HG03103 (cell line): ENCODE measurements at regions not wholly inside any gene's neighbourhood (a gene's known extent, or its start where the extent isn't known, plus 50 kb on each side); places are given as distances from the start of the nearest gene placed in this dataset.

Source experiments
- ATAC-seq: cut with Tn5 transposase; IDR thresholded peaks from one replicate; pipeline ENCODE4 v1.9.1; 2021; ENCODE audit warnings: low read depth; ENCODE audit not compliant: unreplicated experiment

DNA sequence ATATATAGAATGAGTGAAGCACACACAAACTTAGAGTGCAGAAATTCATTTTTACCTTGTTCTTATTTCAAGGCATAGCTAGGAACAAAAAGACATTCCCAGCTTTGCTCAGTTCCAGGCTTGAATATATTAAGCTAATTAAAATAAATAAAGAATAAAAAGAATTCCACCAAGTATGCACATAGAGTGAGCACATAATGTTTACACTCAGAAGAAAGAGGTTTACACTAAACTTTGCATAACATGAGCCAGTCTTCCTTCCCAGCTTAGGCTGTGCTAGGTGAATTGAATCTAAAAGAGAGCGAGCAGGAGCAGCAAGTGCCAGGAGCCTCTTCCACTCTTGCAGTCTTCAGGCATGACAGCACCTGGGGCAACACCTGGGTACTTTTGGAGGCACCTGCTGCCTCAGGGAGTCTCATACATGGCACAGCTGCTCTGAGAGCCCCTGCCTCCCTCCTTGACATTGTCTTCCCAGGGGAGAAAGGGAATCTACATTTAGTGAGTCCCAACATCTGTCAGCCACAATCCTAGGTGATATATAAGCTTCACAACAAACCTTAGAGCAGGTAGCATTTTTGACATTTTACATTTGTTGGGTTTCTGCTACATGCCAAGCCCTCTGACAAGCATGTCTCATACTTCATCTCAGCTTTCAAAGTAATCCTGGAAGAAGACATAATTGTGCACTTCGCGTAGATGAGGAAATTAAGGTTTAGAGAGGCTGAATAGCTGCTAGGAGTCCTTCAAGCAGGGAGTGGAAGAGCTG, 732.7 kb upstream of the TENM4 start:
- ATAC-seq = no peak

DNA sequence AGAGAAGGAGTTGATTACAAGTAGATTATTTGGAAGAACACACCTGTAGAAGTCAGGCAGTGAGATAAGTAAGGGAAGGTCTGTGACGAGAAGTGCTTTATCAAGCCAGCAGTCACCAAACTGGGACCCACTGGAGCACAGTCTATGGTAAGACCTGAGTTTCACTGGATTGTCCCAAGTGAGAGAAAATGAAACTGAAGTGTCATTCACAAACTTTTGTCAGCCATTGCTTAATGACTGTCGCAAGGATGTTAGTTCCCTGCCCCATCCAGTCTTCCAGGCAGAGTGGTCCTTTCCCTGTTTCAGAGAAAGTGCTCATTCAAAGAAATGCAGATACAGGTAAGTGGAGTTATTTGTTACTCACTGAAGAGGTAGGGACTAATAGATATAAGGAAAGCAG, 728.0 kb upstream of the TENM4 start:
- ATAC-seq = no peak

DNA sequence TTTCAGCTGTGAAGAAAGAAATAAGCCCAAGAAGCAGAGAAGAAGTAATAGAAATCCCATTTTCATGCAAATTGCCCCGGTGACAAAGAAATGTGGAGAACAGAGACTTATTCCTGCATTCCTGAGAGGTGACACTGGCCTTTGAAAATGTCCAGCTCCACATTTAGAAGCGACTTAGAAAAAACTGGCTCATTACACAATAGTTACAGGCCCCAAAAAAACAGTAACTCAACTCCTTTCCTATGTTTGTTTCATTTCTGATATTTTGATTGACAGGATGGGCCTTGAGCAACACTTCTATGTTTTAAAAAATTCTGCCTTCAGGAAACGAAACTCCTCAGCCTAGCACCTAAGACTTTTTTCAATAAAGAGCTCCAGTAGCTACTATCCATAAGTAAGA, 726.9 kb upstream of the TENM4 start:
- ATAC-seq = no peak

GRCh38 chr11:80165744-80166143, 724.9 kb upstream of the TENM4 start:
- ATAC-seq = no peak

GRCh38 chr11:80163441-80163840, 722.6 kb upstream of the TENM4 start:
- ATAC-seq = no peak

DNA sequence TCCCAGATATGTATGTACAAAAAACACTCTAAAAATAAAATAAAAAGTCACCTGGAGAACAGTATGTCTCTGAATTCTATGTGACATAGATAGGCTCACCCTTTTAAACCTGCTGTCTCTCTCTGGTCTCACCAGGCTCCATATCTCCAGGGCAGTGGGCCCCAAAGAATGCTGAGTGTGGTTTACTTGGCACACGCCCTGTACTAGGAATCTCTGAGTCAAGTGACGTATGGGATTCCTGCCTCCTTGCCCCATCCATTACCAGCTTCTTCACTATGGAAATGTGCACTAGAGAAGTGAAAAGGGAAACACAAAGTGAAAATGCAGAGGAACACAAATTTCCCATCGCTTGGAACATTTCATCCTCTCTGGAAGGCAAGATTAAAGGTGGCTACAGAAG, 722.2 kb upstream of the TENM4 start:
- no peak for ATAC-seq

DNA sequence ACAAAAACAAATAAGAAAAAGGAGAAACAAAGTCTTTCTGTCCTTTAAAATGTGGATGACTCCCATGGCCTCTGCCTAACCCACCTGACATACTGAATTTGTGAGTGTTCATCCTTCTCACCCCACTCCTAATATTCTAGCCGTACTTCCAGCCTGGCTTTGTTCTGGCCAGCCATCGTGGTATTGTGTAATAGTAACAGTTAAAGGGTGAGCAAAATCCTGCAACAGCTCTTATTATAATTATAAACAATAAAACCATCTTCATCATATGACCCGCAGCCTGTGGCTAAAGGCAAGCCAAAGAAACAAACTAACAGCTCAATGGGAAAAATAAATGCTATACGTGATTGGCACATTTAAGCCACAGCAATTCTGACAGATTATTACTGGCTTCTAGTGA, 721.6 kb upstream of the TENM4 start:
- ATAC-seq = no peak

DNA sequence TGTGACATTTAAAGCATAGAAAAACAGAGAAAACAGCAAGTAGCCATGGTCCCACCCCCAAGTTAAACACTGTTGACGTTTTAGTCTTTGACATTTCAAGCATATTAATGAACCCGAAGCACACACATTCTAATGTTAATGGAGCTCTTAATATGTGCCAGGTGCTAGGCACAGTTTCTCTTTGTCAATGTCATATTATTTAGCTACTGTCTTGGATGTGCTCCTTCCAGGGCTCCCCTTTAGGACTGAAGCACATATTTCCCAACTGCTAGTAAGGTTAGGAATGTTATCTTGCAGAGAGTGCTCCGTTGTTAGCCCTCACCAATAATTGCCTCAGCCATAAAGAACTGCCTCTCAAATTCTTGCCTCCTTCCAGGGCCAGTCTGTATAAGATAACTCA, 716.6 kb upstream of the TENM4 start:
- no peak for ATAC-seq

- ATAC-seq = no peak
Measured at GRCh38 chr11:80156062-80156461, 715.2 kb upstream of the TENM4 start.

GRCh38 chr11:80155412-80156017, 714.7 kb upstream of the TENM4 start:
- no peak for ATAC-seq

GRCh38 chr11:80146232-80146631, 705.4 kb upstream of the TENM4 start:
- ATAC-seq = no peak

DNA sequence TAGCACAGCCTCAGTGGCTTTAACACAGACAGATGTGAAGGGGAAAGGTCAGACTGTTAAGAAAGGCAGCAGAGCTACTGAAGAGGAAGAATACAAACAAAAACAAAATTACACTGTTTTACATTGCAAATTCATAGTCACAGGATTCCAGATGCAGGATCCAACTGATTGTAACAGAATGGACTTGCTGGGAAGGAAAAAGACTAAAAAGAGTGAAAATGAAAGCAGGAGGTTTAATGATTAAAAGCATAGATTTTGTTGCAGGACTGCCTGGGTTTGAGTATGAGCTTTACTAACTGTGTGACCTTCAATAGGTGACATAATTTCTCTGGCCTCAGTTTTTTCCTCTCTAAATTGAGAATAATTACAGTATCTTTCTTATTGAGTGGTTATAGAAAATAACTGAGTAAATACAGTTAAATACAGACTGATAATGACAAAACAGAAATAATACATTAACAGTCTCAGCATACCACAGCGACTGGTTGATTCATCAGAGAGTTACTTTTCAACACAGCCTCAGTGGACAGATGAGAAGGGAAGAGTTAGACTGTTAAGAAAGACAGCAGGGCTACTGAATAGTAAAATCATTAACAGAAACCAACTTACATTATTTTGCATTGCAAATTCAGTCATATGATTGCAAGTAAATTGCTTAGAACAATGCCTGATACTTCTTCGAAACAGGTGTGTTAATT, 704.2 kb upstream of the TENM4 start:
- no peak for ATAC-seq

- no peak for ATAC-seq
Measured at GRCh38 chr11:80136991-80137390, 696.2 kb upstream of the TENM4 start.

DNA sequence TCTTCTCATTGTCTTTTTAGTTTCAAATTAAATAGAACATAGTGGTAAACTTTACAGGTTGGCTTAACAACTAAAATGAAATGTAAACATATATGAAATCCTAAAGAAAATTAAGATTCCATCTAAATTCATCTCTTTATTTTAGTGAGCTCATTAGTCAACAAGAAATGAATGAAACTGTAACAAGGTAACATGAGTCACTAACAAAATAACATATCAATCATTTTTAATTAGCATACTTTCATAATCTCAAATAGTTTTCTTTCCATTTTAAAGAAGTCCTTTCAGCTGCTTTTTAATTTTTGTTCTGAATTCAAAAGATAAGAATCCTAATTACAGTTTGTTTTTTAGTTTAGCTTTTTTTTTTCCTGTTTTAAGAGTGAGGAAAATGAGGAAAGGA, 688.6 kb upstream of the TENM4 start:
- no peak for ATAC-seq

- ATAC-seq = no peak
Measured at GRCh38 chr11:80122211-80122610, 681.4 kb upstream of the TENM4 start.

DNA sequence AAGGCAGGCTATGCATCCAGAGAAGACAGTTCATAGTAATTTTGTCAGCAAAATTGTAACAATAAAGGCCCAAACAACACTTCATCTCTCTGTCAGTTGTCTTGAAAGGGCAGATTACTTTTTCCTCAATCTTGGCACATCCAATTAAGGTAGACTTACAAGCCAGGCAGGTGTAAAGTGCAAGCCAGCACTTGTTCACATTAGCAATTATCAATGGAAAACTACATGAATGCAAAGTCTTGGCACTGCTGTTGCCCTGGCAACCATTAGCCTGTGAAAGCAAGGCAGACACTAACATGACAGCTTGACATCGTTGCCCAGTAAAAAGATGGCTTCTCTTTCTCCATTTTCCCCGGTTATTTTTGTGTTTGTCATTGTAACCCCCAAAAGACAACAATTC, 677.2 kb upstream of the TENM4 start:
- ATAC-seq = no peak

DNA sequence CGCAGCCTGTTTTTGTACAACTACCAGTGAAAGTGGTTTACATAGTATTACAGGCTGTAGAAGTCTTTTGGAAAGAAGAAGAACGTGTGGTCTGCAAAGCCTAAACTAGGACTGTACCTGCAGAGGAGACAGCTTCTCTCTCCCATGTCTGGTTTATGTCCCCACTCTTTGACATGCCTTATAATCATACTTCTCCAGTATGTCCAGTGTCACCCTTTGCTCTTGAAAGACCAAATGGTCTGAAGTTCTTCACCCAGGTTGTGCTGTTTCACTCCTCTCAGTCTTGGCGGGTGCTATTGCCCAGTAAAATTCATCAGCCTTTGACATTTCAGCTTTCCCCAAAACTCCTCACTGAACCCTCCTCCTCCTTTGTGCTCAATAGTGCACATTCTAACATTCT, 676.0 kb upstream of the TENM4 start:
- ATAC-seq = no peak

- ATAC-seq = no peak
Measured at GRCh38 chr11:80109652-80110051, 668.8 kb upstream of the TENM4 start.

DNA sequence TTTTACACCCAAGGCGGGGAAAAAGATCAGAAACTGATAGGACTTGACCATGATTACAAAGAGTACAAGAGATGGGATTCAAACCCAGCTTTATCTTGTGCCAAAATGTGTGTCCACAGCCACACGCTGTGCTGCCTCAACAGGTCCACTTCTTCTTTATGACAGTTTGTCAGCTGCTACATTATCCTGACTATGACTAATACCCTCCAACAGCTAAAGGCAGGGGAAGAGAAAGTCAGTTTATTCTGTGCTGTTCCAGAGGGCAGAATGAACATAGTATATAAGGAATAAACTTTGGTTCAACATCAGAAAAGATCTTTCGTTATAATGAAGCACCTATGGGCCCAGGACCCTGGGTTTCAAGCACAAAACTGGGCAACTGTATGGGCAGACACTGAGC, 668.2 kb upstream of the TENM4 start:
- ATAC-seq = no peak

DNA sequence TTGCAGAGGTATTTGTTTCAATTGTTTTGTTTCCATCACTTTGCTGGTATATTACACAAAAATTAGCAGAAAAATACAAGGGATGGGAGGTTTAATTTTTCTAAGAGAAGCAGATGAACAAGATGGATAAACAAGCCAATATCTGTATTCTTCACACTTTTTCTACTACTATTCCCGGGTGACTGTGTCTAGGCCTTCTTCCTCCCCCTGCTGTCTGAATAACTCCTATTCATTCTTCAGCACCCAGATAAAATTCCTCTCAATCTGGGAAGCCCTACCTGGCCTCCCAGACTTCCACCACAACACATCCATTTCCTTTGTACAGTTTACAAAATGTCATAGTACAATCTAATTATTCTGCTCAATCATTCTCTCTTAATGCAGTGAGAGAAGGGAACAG, 666.6 kb upstream of the TENM4 start:
- no peak for ATAC-seq

DNA sequence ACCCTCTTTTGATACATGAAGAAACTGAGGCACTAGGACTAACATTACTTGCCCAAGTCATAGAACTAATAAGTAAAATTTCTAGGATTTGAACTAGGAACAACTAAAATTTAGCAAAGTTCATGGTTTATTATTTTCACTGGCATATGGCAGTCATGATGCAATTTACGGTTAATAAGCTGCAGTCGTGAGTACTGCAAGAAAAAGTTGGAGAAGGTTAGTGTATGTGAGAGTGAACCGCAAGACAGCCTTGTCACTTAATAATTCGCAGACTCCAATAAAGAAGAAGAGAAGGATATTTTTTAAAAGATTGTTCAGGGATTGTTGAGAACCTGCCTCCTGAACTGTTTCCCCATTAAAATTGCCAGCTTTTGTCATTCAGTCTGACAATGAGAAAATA, 663.4 kb upstream of the TENM4 start:
- no peak for ATAC-seq
